ENCODE measurements at regions not wholly inside any gene's neighbourhood (a gene's known extent, or its start where the extent isn't known, plus 50 kb on each side); places are given as distances from the start of the nearest gene placed in this dataset.
A peak's percentile ranks its signal among the peaks of the same experiment; 100 is the strongest.

DNA sequence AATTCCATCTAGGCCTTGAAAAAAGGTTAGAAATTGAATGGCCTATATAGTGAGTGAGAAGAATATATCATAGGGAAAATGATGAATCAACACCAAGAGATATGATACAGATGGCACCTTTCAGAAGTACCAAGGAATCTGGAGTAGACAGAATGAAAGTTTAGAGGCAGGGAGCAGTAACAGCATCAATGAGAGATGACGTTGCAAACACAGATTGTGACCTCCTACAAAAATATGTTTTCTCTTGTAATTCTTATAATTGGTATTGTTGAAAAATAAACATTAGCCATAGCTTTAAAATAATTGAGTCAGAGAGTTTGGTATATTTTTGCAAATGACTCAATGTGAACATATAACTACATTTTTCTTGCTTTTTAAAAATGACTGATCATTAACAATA is 1223.1 kb upstream of the GJE1 start:
- peak overlapping the region; percentile 4 for H3K27ac ChIP-seq (ENCODE audit: low read depth, low read length)

GRCh38 chr6:140909156-140909555 is 1223.6 kb upstream of the GJE1 start:
- Mint-ChIP-seq H3K27me3 (ENCODE audit: low read depth, unreplicated experiment) (no peaks in the 10 kb centered on the region), H3K27ac (ENCODE audit: unreplicated experiment) (no peak overlapping the region), H3K4me3 (ENCODE audit: unreplicated experiment) (no peak overlapping the region), H3K9me3 (ENCODE audit: unreplicated experiment) (peaks cover 9% of the 10 kb centered on the region), H3K4me1 (ENCODE audit: low read depth, unreplicated experiment) (peaks cover 7% of the 10 kb centered on the region), H3K36me3 (ENCODE audit: low read depth, unreplicated experiment) (no peaks in the 10 kb centered on the region)
- Histone ChIP-seq H3K36me3 (ENCODE audit: insufficient read depth, low read length) (no peaks in the 10 kb centered on the region), H3K4me3 (ENCODE audit: insufficient read depth, low read depth, low read length) (no peak overlapping the region), H2AFZ (ENCODE audit: low read depth, low read length) (no peak overlapping the region), H3K4me1 (ENCODE audit: insufficient read depth, low read length) (no peaks in the 10 kb centered on the region), H3K9ac (ENCODE audit: low read length) (no peak overlapping the region), H3K9me3 (ENCODE audit: insufficient read depth, low read depth, low read length) (peaks cover 6% of the 10 kb centered on the region), H3K27me3 (ENCODE audit: insufficient read depth, low read length) (no peaks in the 10 kb centered on the region), H3K79me2 (ENCODE audit: insufficient read depth, low read length) (no peaks in the 10 kb centered on the region), H3K27ac (ENCODE audit: low read depth, low read length) (peak overlapping the region; percentile 4), H3K4me2 (ENCODE audit: low read length) (peak overlapping the region; percentile 18), H4K20me1 (ENCODE audit: insufficient read depth, low read length) (no peaks in the 10 kb centered on the region)
- FAIRE-seq (no peak), DNase-seq (ENCODE audit: low read depth) (peak; percentile 76)
- TF ChIP-seq CTCF (IDR thresholded peaks at IDR 0.05; ENCODE audit: insufficient read depth, low read depth, low read length) (no peak), EZH2 (IDR thresholded peaks at IDR 0.05; ENCODE audit: insufficient read depth, low read length) (no peak)

More for the DNA sequence above, 1223.1 kb upstream of the GJE1 start:
- Mint-ChIP-seq H3K9me3 (ENCODE audit: unreplicated experiment) (peaks cover 9% of the 10 kb centered on the region), H3K27ac (ENCODE audit: unreplicated experiment) (no peak overlapping the region), H3K4me1 (ENCODE audit: low read depth, unreplicated experiment) (peaks cover 7% of the 10 kb centered on the region), H3K36me3 (ENCODE audit: low read depth, unreplicated experiment) (no peaks in the 10 kb centered on the region), H3K27me3 (ENCODE audit: low read depth, unreplicated experiment) (no peaks in the 10 kb centered on the region), H3K4me3 (ENCODE audit: unreplicated experiment) (no peak overlapping the region)
- Histone ChIP-seq H2AFZ (ENCODE audit: low read depth, low read length) (no peak overlapping the region), H3K36me3 (ENCODE audit: insufficient read depth, low read length) (no peaks in the 10 kb centered on the region), H4K20me1 (ENCODE audit: insufficient read depth, low read length) (no peaks in the 10 kb centered on the region), H3K4me3 (ENCODE audit: insufficient read depth, low read depth, low read length) (no peak overlapping the region), H3K4me2 (ENCODE audit: low read length) (peak overlapping the region; percentile 18), H3K27me3 (ENCODE audit: insufficient read depth, low read length) (no peaks in the 10 kb centered on the region), H3K4me1 (ENCODE audit: insufficient read depth, low read length) (no peaks in the 10 kb centered on the region), H3K9me3 (ENCODE audit: insufficient read depth, low read depth, low read length) (peaks cover 6% of the 10 kb centered on the region), H3K79me2 (ENCODE audit: insufficient read depth, low read length) (no peaks in the 10 kb centered on the region), H3K9ac (ENCODE audit: low read length) (no peak overlapping the region)
- peak; percentile 58 for FAIRE-seq
- peak; percentile 36 for DNase-seq (ENCODE audit: low read depth)
- TF ChIP-seq CTCF (IDR thresholded peaks at IDR 0.05; ENCODE audit: insufficient read depth, low read depth, low read length) (no peak), EZH2 (IDR thresholded peaks at IDR 0.05; ENCODE audit: insufficient read depth, low read length) (no peak)

DNA sequence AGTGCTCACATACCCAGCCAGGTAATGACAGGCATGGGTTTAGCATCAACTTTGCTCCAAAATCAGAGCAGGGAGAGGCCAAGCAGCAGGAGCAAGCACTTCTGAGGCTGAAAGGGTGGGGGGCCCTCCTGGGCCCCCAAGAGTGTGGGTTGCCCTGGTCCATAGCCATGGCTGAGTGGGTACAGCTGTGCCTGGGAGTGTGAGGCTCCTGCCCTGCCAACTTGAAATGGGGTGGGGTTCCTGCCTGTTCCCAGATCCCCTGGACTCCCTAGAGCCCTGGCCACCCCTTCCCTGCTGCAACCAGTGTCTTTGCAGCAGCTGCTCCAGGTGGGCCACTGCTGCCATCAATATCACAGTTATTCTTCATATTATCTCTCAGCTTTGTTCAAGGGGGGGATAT is 1224.2 kb upstream of the GJE1 start:
- Histone ChIP-seq H3K9ac (ENCODE audit: low read length) (no peak overlapping the region), H3K79me2 (ENCODE audit: insufficient read depth, low read length) (no peaks in the 10 kb centered on the region), H3K36me3 (ENCODE audit: insufficient read depth, low read length) (no peaks in the 10 kb centered on the region), H2AFZ (ENCODE audit: low read depth, low read length) (no peak overlapping the region), H3K4me3 (ENCODE audit: insufficient read depth, low read depth, low read length) (no peak overlapping the region), H3K27ac (ENCODE audit: low read depth, low read length) (no peak overlapping the region), H3K9me3 (ENCODE audit: insufficient read depth, low read depth, low read length) (peaks cover 6% of the 10 kb centered on the region), H3K4me2 (ENCODE audit: low read length) (no peak overlapping the region), H3K4me1 (ENCODE audit: insufficient read depth, low read length) (no peaks in the 10 kb centered on the region), H4K20me1 (ENCODE audit: insufficient read depth, low read length) (no peaks in the 10 kb centered on the region), H3K27me3 (ENCODE audit: insufficient read depth, low read length) (no peaks in the 10 kb centered on the region)
- Mint-ChIP-seq H3K36me3 (ENCODE audit: low read depth, unreplicated experiment) (no peaks in the 10 kb centered on the region), H3K9me3 (ENCODE audit: unreplicated experiment) (peaks cover 9% of the 10 kb centered on the region), H3K4me1 (ENCODE audit: low read depth, unreplicated experiment) (peaks cover 7% of the 10 kb centered on the region), H3K27me3 (ENCODE audit: low read depth, unreplicated experiment) (no peaks in the 10 kb centered on the region), H3K4me3 (ENCODE audit: unreplicated experiment) (no peak overlapping the region), H3K27ac (ENCODE audit: unreplicated experiment) (no peak overlapping the region)
- FAIRE-seq = no peak
- TF ChIP-seq EZH2 (IDR thresholded peaks at IDR 0.05; ENCODE audit: insufficient read depth, low read length) (no peak), CTCF (IDR thresholded peaks at IDR 0.05; ENCODE audit: insufficient read depth, low read depth, low read length) (no peak)
- DNase-seq (ENCODE audit: low read depth) = no peak
